ENCODE measurements at regions not wholly inside any gene's neighbourhood (a gene's known extent, or its start where the extent isn't known, plus 50 kb on each side); places are given as distances from the start of the nearest gene placed in this dataset.

- no peak for TF ChIP-seq PBX3 (IDR thresholded peaks at IDR 0.05)
- TF ChIP-seq YY1 (IDR thresholded peaks at IDR 0.05; ENCODE audit: low read depth) = no peak
- no peak for TF ChIP-seq NFIC (IDR thresholded peaks at IDR 0.05; ENCODE audit: borderline replicate concordance)
- TF ChIP-seq EZH2phosphoT487 (IDR thresholded peaks at IDR 0.05; ENCODE audit: borderline replicate concordance, low read depth) = no peak
- no peak for TF ChIP-seq CTCF (IDR thresholded peaks at IDR 0.05)
- no peak for TF ChIP-seq MAX (IDR thresholded peaks at IDR 0.05; ENCODE audit: low read depth)
Measured at GRCh38 chr10:128465697-128466096, 339.5 kb upstream of the MKI67 start (continued).

GRCh38 chr10:128466831-128467371, 340.7 kb upstream of the MKI67 start:
- no peaks in the 10 kb centered on the region for H3K9me3 ChIP-seq
- no peak for DNase-seq
- no peaks in the 10 kb centered on the region for H3F3A ChIP-seq (replicated peaks; ENCODE audit: insufficient read depth)
- no peaks in the 10 kb centered on the region for H3K79me2 ChIP-seq (ENCODE audit: insufficient read depth)
- H2AFZ ChIP-seq (ENCODE audit: low read depth) = no peak overlapping the region
- TF ChIP-seq GATA2 (CRISPR knock-in tag; IDR thresholded peaks at IDR 0.05) (no peak), NFIC (IDR thresholded peaks at IDR 0.05; ENCODE audit: borderline replicate concordance) (no peak), MEF2A (IDR thresholded peaks at IDR 0.05; ENCODE audit: borderline replicate concordance, low read depth) (no peak), SIN3A (IDR thresholded peaks at IDR 0.05; ENCODE audit: borderline replicate concordance, low read depth, low read length) (no peak), TAF1 (IDR thresholded peaks at IDR 0.05; ENCODE audit: borderline replicate concordance, low read depth, low read length) (no peak), REST (IDR thresholded peaks at IDR 0.05; ENCODE audit: low read depth, low read length) (no peak), JUND (IDR thresholded peaks at IDR 0.05) (no peak)
- ChIA-PET CTCF (no interaction called here), POLR2A (no interaction called here)
- H4K20me1 ChIP-seq (ENCODE audit: insufficient read depth) = no peaks in the 10 kb centered on the region
- WGBS (ENCODE audit: low lambda C conversion rate) = 43% methylated on average over 4 of the region's 14 CpGs
- H3K9ac ChIP-seq = no peak overlapping the region
- H3K4me2 ChIP-seq = no peak overlapping the region
- no peak overlapping the region for H3K4me3 ChIP-seq (ENCODE audit: low read depth in 2 of 2, low read length in 1 of 2)
- no peaks in the 10 kb centered on the region for H3K27me3 ChIP-seq (ENCODE audit: insufficient read depth)
- peaks cover 0 to 5% of the 10 kb centered on the region in 2 experiments; a peak in 1 of 4 replicates for H3K4me1 ChIP-seq (ENCODE audit: control insufficient read depth in 1 of 2, insufficient read depth in 2 of 2, low read depth in 1 of 2, low read length in 1 of 2)
- no peaks in the 10 kb centered on the region for H3K9me2 ChIP-seq
- no peaks in the 10 kb centered on the region for H3K36me3 ChIP-seq (replicated peaks in 1 of 2; ENCODE audit: control insufficient read depth in 1 of 2, insufficient read depth in 2 of 2, low read length in 1 of 2)
- no peak overlapping the region for H3K27ac ChIP-seq (ENCODE audit: low read depth in 2 of 2, low read length in 1 of 2)
